D721Med (cell line): ENCODE measurements at regions not wholly inside any gene's neighbourhood (a gene's known extent, or its start where the extent isn't known, plus 50 kb on each side); places are given as distances from the start of the nearest gene placed in this dataset.

Experiments used
- DNase-seq: peaks from one replicate; pipeline ENCODE4 v3.0.0; 2011; ENCODE audit warnings: low spot score; ENCODE audit not compliant: insufficient read length
- FAIRE-seq: peaks from 2 replicates; lab custom pipeline; 2011; peaks lifted over from hg19 to GRCh38; lab: Jason Lieb, UNC
- CTCF ChIP-seq: IDR thresholded peaks from 2 replicates; pipeline ENCODE4 v1.5.1; 2012; ENCODE audit warnings: mild to moderate bottlenecking, control low read depth; ENCODE audit not compliant: insufficient read depth; ENCODE audit errors: missing control alignments

GRCh38 chr2:47271054-47272000 lies 95.0 kb upstream of the CALM2 start:
- FAIRE-seq, result no peak
- no peak for TF ChIP-seq CTCF
- no peak for DNase-seq

GRCh38 chr2:47270421-47270820 lies 94.1 kb upstream of the CALM2 start:
- TF ChIP-seq CTCF, result no peak
- FAIRE-seq (no peak), DNase-seq (no peak)

- no peak for TF ChIP-seq CTCF
- DNase-seq, result no peak
- FAIRE-seq, result no peak
These were observed 93.3 kb upstream of the CALM2 start for GRCh38 chr2:47269316-47270232.

- FAIRE-seq, result no peak
- no peak for TF ChIP-seq CTCF
- DNase-seq, result no peak
These were observed 91.4 kb upstream of the CALM2 start for GRCh38 chr2:47267711-47268086.

GRCh38 chr2:47266939-47267710 lies 90.8 kb upstream of the CALM2 start:
- no peak for DNase-seq

More at GRCh38 chr2:47266939-47267710, 90.8 kb upstream of the CALM2 start:
- no peak for TF ChIP-seq CTCF
- no peak for FAIRE-seq
